GM18519 (cell line): ENCODE measurements at regions not wholly inside any gene's neighbourhood (a gene's known extent, or its start where the extent isn't known, plus 50 kb on each side); places are given as distances from the start of the nearest gene placed in this dataset.

Experiments
- ATAC-seq: cut with Tn5 transposase; IDR thresholded peaks from one replicate; pipeline ENCODE4 v1.9.1; 2021; ENCODE audit warnings: mild to moderate bottlenecking, moderate library complexity; ENCODE audit not compliant: unreplicated experiment, low FRiP score

DNA sequence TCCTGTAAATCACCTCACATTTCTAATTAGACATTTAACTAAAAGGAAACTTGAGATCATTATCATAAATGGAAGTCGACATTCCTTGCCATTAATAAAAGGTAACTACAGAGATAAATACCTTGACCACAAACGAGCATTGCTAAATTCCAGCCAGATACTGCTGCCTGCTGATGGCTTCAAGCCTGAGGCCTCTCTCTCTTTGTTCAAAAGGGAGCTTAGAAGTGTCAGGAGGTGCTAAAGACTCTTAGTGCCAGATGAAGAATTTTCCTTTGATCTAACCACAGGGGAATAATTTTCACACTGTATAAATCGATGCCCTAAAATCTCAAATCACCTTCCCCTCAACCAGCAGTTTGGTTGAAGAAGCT lies 248.2 kb upstream of the PMEPA1 start:
- no peak for ATAC-seq

GRCh38 chr20:57957411-57958049 lies 247.7 kb upstream of the PMEPA1 start:
- ATAC-seq = no peak

DNA sequence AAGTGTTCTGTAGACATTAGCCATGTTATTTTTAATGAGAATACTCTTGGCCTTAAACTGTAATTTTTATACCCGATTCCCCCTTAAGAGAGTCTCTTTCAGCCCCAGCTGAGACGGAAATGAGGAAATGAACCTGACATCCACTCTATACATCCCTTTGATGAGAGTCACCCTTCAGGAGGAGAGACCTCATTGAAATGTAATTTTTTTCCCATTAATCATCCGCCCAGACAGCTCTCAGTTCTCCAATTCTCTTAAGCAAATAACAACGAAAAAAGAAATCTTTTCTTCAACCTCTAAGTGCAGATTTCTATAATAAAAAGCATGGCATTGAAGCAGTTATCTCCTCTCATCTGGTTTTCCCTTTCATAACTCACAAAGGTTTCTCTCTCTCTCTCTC lies 243.8 kb upstream of the PMEPA1 start:
- no peak for ATAC-seq

GRCh38 chr20:57952136-57952535 lies 242.3 kb upstream of the PMEPA1 start:
- no peak for ATAC-seq

DNA sequence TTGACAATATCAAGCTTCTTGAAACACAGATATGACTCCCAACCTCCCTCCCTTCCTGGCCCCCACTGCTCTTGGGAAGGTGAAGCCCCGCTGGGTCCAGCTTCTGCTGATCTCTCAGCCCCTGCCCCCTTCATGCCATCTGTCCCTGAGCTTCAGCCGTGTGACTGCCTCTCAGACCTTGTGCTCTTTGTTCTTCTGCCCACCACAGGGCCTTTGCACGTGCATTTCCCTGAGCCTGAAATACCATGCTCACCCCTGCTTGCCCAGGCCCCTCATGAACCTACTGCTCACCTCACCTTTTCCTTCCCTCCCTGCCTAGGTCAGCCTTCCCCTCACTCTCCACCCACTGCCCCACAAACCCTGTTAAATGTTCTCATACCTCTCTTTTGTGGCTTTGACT lies 241.7 kb upstream of the PMEPA1 start:
- ATAC-seq = no peak

DNA sequence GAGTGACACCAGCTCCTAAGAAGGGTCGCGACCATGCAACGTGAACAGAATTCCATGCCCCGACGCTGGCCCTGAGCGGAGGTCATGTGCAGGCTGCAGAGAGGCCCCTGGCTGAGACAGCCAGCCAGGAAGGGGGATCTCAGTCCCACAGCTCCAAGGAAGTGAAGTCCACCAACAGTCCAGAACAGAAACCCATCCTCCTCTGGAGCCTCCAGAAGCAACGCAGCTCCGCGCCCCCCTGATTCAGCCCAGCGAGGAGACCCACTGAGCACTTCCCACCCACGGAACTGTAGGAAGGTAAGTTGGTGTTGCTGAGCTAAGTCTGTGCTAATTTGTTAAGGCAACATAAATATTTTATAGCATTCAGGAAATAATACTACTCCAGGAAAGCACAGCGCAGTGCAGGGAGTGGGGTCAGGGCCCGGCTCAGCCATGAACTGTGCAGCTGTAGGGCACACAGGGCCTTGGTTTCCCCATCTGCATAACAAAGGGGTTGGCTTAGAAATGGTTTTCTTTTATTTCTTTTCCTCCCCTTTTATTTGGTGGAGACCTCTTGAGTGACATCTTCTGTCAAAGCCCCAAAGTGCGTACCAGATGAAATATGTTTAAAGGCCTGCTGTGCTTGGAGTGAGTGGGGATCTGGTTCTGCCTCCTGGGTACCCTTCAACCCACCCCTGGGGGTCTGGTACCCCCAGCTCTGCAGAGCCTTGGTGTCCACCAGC lies 241.1 kb upstream of the PMEPA1 start:
- ATAC-seq = no peak

DNA sequence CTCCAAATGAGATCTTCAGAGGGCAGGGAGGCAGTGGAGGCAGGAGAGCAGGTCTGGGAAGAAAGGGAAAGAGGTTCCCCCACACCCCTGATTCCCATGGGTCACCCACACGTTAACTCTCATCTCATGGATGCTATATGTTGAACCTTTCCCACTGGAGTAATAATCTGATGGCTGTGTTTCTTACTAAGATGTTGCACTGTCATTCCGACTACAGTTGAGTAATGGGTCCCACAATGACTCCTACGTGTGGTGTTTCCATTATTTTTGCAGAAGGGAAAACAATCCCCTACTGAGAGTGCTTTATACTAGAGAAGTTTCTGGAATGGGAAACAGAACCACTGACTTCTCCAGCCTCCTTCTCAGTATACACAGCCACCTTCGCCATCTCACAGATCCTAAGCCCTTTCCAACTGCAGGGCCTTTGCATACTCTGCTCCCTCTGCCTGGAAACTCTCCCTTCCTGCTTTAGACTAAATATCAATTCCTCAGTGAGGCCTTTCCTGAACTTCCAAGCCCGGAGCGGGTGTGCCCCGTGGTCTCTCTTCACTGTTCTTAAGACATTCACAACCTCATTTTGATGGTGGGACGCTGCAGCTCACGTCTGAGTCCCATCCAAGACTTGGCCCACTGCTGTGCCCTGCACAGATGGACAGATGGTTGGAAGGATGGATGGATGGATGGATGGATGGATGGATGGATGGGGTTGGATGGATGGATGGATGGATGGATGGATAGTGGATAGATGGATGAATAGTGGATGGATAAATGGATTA lies 238.6 kb upstream of the PMEPA1 start:
- no peak for ATAC-seq

GRCh38 chr20:57947421-57948179 lies 237.8 kb upstream of the PMEPA1 start:
- no peak for ATAC-seq

GRCh38 chr20:57946559-57947315 lies 236.9 kb upstream of the PMEPA1 start:
- ATAC-seq = no peak

DNA sequence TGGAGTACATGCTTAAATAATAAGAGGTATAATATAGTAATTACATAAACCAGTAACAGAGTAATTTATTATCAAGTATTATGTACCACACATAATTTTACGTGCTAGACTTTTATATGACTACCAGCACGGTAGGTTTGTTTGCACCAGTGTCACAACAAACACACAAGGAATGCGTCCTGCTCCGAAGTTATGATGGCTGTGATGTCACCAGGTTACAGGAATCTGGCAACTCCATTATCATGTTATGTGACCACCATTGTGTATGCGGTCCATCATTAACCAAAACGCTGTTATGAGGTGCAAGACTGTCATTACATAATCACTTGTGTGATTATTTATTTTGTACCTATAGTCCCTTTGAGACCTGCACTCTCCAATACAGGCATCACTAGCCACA lies 235.2 kb upstream of the PMEPA1 start:
- no peak for ATAC-seq

GRCh38 chr20:57943950-57944349 lies 234.1 kb upstream of the PMEPA1 start:
- ATAC-seq = no peak

GRCh38 chr20:57943291-57943690 lies 233.5 kb upstream of the PMEPA1 start:
- ATAC-seq = no peak

GRCh38 chr20:57941604-57942381 lies 232.0 kb upstream of the PMEPA1 start:
- ATAC-seq = no peak

- no peak for ATAC-seq
These were observed 231.2 kb upstream of the PMEPA1 start for GRCh38 chr20:57940868-57941522.

DNA sequence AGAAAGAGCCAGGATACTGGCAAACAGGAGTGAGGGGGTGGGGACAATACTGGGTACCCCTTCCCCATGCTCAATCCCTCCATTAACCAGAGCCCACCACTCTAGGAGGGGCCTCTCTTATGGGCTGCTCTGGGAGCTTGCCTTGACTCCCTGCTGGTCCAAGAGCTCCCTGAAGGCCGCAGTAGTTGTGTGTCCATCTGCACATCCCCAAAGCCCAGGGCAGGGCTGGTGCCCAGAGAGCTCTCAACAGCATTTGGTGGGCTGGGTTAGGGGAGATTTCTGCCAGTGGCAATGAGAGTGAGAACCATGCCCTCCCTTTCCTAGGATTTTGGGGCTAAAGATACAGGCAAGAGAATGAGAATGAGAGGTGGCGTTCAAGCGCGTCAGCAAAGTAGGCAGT lies 230.6 kb upstream of the PMEPA1 start:
- no peak for ATAC-seq

DNA sequence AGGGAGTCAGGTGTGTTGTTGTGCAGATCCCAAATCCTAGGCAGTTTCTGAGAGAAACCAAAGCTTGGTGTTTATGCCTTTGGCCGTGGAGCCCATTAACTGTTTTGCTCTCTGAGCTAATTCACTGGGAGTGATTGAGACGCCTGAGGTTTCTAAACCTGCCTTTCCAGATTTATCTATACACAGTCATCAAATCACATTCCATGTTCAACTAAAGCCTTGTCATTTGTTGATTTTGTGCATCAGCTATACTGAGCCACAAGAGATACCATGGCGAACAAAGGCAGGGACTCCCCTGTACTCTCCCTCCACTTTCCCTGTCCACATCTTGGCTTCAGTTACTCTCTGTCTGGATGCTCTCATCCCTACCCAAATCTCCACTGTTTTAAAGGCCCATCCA lies 229.7 kb upstream of the PMEPA1 start:
- ATAC-seq = no peak

DNA sequence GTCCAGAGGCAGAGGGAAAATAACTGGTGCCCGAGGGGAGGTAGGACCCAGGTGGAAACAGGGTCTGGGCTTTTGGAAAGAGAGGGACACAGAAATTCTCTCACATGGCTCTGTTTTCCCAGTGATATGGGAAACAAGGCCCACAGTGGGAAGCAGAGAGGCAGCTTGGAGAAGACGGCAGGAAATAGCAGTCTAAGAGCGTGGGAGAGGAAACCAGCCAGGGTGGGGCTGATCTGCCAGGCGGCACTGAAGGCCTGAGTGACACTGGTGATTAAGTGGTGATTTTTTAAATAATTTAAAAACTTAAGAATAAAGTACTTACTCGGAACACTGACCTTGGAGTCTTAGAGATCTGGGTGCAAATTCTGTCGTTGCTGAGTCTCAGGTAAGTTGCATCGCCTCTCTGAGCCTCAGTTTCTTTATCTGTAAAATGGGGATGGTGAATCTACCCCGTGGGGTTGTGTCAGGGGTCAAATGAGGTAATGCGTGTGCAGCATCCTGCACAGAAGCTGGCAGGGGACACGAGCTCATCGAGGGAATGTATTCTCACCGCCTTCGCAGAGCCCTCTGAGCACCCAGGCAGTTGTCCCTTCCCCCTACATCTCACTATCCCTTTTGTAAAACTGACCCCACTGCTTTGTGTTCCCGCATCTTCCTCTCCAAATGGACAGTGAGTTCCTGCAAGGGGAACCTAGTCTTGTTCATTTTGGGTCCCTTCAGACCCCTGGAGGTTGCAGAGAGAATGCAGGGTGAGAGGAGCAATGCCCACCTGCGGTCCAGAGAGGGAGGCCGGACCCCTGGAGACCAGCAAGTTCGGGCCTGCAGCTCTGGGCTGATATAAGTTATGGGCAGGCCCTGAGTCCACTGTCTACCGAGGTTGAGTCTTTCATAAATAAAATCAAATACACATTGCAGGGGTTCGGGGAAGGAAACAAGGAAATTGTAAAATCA lies 228.6 kb upstream of the PMEPA1 start:
- ATAC-seq = no peak
